ENCODE measurements at regions not wholly inside any gene's neighbourhood (a gene's known extent, or its start where the extent isn't known, plus 50 kb on each side); places are given as distances from the start of the nearest gene placed in this dataset.

DNA sequence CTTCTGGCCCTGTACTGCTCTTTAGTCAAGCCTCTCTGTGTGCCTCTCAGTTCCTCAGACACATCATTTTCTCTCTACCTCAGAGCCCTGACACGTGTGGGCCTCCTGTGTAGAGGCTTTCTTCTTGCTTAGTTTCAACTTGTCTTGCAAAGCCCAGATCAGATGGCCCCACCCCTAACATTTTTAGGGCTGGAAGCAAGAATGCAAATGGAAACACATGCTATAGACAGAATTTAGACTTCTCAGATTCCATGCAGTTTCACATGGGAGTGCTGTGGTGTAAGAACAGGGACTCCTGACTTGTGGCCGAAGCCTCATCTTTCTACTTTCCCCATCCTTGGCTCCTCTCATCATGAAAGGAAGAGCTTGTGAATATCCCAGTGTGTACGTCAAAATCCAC, 350.7 kb downstream of the DCHS2 start:
- no TSS peak for BruUV-seq (replicated peaks)
- H3K36me3 Mint-ChIP-seq (ENCODE audit: insufficient read depth, unreplicated experiment): no peaks in the 10 kb centered on the region
- POLR2A ChIA-PET: no interaction called here

DNA sequence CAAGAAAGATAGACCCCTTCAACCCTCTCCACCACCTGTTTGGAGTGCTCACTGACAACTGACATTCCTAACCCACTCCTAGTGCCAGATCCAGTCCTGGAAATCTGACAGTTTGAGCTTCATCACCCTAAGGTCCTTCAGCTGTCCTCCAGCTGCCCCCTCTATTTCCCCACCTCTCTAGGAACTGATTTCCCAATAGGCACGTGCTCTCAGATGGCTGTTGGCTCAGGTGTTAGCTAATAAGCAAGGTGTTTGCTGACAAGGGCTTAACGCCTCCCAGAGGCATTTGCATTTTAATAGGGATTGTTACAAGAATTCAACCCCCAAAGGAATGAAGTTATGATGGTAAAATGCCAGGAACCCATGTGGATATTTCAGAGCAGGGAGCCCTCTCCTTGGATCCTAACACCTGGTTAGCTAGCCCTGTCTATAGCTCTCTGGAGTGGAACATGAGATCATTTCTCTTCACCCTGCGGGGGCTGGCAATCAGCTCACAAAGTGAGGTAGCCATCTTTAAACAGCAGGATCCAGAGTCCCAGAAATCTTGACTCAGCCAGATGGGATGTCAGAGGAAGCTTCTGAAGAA, 348.5 kb upstream of the SFRP2 start:
- H3K9me3 ChIP-seq: no peaks in the 10 kb centered on the region
- ChIA-PET CTCF (no interaction called here), POLR2A (no interaction called here)
- Mint-ChIP-seq H3K36me3 (ENCODE audit: insufficient read depth, unreplicated experiment) (no peaks in the 10 kb centered on the region), H3K9me3 (ENCODE audit: unreplicated experiment) (no peaks in the 10 kb centered on the region), H3K4me1 (ENCODE audit: low read depth, unreplicated experiment) (no peaks in the 10 kb centered on the region), H3K4me3 (ENCODE audit: unreplicated experiment) (no peak overlapping the region), H3K27ac (ENCODE audit: unreplicated experiment) (no peak overlapping the region), H3K27me3 (ENCODE audit: insufficient read depth, unreplicated experiment) (peaks cover 10% of the 10 kb centered on the region)
- intact Hi-C loops (cut with micrococcal nuclease; ENCODE audit: unreplicated experiment): no loop called here
- no peak for DNase-seq
- no peaks in the 10 kb centered on the region for H3K4me1 ChIP-seq
- no peak overlapping the region for H3K4me3 ChIP-seq (ENCODE audit: low read depth, low read length)
- no TSS peak for BruUV-seq (replicated peaks)
- H3K27me3 ChIP-seq (replicated peaks; ENCODE audit: control insufficient read depth, insufficient read depth, low read length): no peaks in the 10 kb centered on the region; the same call in 1 of the 2 replicates
- TF ChIP-seq, protein P1, sequence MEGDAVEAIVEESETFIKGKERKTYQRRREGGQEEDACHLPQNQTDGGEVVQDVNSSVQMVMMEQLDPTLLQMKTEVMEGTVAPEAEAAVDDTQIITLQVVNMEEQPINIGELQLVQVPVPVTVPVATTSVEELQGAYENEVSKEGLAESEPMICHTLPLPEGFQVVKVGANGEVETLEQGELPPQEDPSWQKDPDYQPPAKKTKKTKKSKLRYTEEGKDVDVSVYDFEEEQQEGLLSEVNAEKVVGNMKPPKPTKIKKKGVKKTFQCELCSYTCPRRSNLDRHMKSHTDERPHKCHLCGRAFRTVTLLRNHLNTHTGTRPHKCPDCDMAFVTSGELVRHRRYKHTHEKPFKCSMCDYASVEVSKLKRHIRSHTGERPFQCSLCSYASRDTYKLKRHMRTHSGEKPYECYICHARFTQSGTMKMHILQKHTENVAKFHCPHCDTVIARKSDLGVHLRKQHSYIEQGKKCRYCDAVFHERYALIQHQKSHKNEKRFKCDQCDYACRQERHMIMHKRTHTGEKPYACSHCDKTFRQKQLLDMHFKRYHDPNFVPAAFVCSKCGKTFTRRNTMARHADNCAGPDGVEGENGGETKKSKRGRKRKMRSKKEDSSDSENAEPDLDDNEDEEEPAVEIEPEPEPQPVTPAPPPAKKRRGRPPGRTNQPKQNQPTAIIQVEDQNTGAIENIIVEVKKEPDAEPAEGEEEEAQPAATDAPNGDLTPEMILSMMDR (IDR thresholded peaks at IDR 0.05; ENCODE audit: insufficient read depth in 1 of 2, low read depth in 1 of 2, low read length in 1 of 2, severe bottlenecking in 1 of 2, unreplicated experiment in 1 of 2): no peak
- no peaks in the 10 kb centered on the region for H3K36me3 ChIP-seq (ENCODE audit: control insufficient read depth, insufficient read depth, low read length)

More for the DNA sequence above, 350.7 kb downstream of the DCHS2 start:
- TF ChIP-seq, protein P1 (IDR thresholded peaks at IDR 0.05; ENCODE audit: insufficient read depth in 1 of 2, low read depth in 1 of 2, low read length in 1 of 2, severe bottlenecking in 1 of 2, unreplicated experiment in 1 of 2): no peak
- Mint-ChIP-seq H3K27me3 (ENCODE audit: insufficient read depth, unreplicated experiment) (peaks cover 9% of the 10 kb centered on the region), H3K27ac (ENCODE audit: unreplicated experiment) (no peak overlapping the region), H3K4me3 (ENCODE audit: unreplicated experiment) (no peak overlapping the region), H3K4me1 (ENCODE audit: low read depth, unreplicated experiment) (no peaks in the 10 kb centered on the region), H3K9me3 (ENCODE audit: unreplicated experiment) (no peaks in the 10 kb centered on the region)
- Histone ChIP-seq H3K27me3 (replicated peaks; ENCODE audit: control insufficient read depth, insufficient read depth, low read length) (no peaks in the 10 kb centered on the region), H3K9me3 (no peaks in the 10 kb centered on the region), H3K4me3 (ENCODE audit: low read depth, low read length) (no peak overlapping the region), H3K36me3 (ENCODE audit: control insufficient read depth, insufficient read depth, low read length) (no peaks in the 10 kb centered on the region), H3K4me1 (no peaks in the 10 kb centered on the region)
- no peak for DNase-seq
- intact Hi-C loops (cut with micrococcal nuclease; ENCODE audit: unreplicated experiment): no loop called here
- CTCF ChIA-PET: no interaction called here

DNA sequence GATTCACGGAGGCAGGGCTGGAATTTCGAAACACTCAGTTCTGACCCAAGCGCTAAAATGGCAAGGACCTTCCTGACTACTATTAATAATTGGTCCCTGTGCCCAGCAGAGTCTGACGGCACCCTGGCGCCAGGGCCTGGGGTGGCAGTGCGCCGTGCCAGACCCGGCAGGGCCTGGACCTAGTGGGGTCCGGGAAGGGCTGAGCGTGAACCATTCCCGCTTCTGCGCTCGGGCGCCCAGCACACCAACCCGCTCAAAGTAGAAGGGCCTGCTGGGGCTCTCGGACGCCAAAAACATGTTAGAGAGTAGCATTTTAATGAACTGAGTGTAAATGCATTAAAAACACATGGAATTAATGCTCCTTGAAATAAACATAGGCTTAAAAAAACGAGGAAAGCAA, 346.7 kb upstream of the SFRP2 start:
- Histone ChIP-seq H3K9me3 (no peaks in the 10 kb centered on the region), H3K27me3 (replicated peaks; ENCODE audit: control insufficient read depth, insufficient read depth, low read length) (no peaks in the 10 kb centered on the region; the same call in 1 of the 2 replicates), H3K36me3 (ENCODE audit: control insufficient read depth, insufficient read depth, low read length) (no peaks in the 10 kb centered on the region), H3K4me3 (ENCODE audit: low read depth, low read length) (no peak overlapping the region), H3K4me1 (no peaks in the 10 kb centered on the region)
- no peak overlapping the region for H3K4me3 Mint-ChIP-seq (ENCODE audit: unreplicated experiment)
- ChIA-PET CTCF (no interaction called here), POLR2A (no interaction called here)
- DNase-seq: no peak
- H3K9me3 Mint-ChIP-seq (ENCODE audit: unreplicated experiment): no peaks in the 10 kb centered on the region
- intact Hi-C loops (cut with micrococcal nuclease; ENCODE audit: unreplicated experiment): no loop called here
- TF ChIP-seq, protein P1 (IDR thresholded peaks at IDR 0.05; ENCODE audit: insufficient read depth in 1 of 2, low read depth in 1 of 2, low read length in 1 of 2, severe bottlenecking in 1 of 2, unreplicated experiment in 1 of 2): no peak
- no peak overlapping the region for H3K27ac Mint-ChIP-seq (ENCODE audit: unreplicated experiment)
- no peaks in the 10 kb centered on the region for H3K36me3 Mint-ChIP-seq (ENCODE audit: insufficient read depth, unreplicated experiment)
- no peaks in the 10 kb centered on the region for H3K4me1 Mint-ChIP-seq (ENCODE audit: low read depth, unreplicated experiment)
- H3K27me3 Mint-ChIP-seq (ENCODE audit: insufficient read depth, unreplicated experiment): peaks cover 10% of the 10 kb centered on the region
- BruUV-seq (replicated peaks): no TSS peak

All from Caco-2 (cell line).